K562 (cell line): ENCODE measurements at regions not wholly inside any gene's neighbourhood (a gene's known extent, or its start where the extent isn't known, plus 50 kb on each side); places are given as distances from the start of the nearest gene placed in this dataset.

Experiments
- ATF7 ChIP-seq: fragments of 450-650 bp; IDR thresholded peaks from 2 replicates; pipeline ENCODE4 v1.7.1; 2014; ENCODE audit warnings: mild to moderate bottlenecking, moderate library complexity
- BRF1 ChIP-seq: IDR thresholded peaks from 3 replicates; pipeline ENCODE4 v1.6.1; 2011; ENCODE audit warnings: borderline replicate concordance, mild to moderate bottlenecking; ENCODE audit not compliant: insufficient read length; ENCODE audit errors: extremely low read depth
- CTCF ChIP-seq, 3 experiments: IDR thresholded peaks in 2 of 3; conservative IDR thresholded peaks in 1 of 3; 2 replicates each; pipeline ENCODE4 v1.5.1; 2011 to 2012; ENCODE audit warnings: low read length in 3 of 3, mild to moderate bottlenecking in 3 of 3, control low read depth in 2 of 3, improper control_type of control experiment in 1 of 3, inconsistent platforms in 1 of 3, low read depth in 1 of 3, mixed read lengths in 1 of 3, moderate library complexity in 1 of 3; ENCODE audit not compliant: insufficient read depth in 2 of 3
- ETS1 ChIP-seq: conservative IDR thresholded peaks from 2 replicates; pipeline ENCODE4 v1.6.1; 2011; ENCODE audit warnings: low read depth, mild to moderate bottlenecking, low read length; ENCODE audit not compliant: control insufficient read depth
- FOSL1 ChIP-seq: fragments of 200-800 bp; sonication (Bioruptor generic); conservative IDR thresholded peaks from 2 replicates; pipeline ENCODE4 v1.6.1; 2016; ENCODE audit warnings: missing genetic modification characterization, missing compliant biosample characterization
- NEUROD1 ChIP-seq: fragments of 150-350 bp; IDR thresholded peaks from 2 replicates; pipeline ENCODE4 v1.6.1; 2014; ENCODE audit warnings: borderline replicate concordance, low read length, low read depth; ENCODE audit not compliant: partially characterized antibody
- SMAD3 ChIP-seq: fragments of 450-650 bp; formaldehyde crosslinking; conservative IDR thresholded peaks from 2 replicates; pipeline ENCODE4 v1.4.0; 2020; ENCODE audit warnings: mild to moderate bottlenecking
- STAT5A ChIP-seq: IDR thresholded peaks from 2 replicates; pipeline ENCODE4 v1.6.1; 2012; ENCODE audit warnings: low read length, inconsistent platforms, borderline replicate concordance
- THRB ChIP-seq: fragments of 450-650 bp; formaldehyde crosslinking; conservative IDR thresholded peaks from 2 replicates; pipeline ENCODE4 v1.4.0; 2022; ENCODE audit warnings: mild to moderate bottlenecking, missing genetic modification characterization
- ZNF239 ChIP-seq: fragments of 250-450 bp; sonication (Bioruptor Pico); IDR thresholded peaks from 2 replicates; pipeline ENCODE4 v1.4.0; 2020; ENCODE audit warnings: mild to moderate bottlenecking
- ZNF318 ChIP-seq, 2 experiments: fragments of 450-650 bp; IDR thresholded peaks; 2 replicates each; pipeline ENCODE4 v1.6.1; 2016; ENCODE audit warnings: mild to moderate bottlenecking in 2 of 2, borderline replicate concordance in 1 of 2, low read depth in 1 of 2, moderate library complexity in 1 of 2

- TF ChIP-seq CTCF (IDR thresholded peaks at IDR 0.05 in 2 of 3, conservative IDR thresholded peaks at IDR 0.05 in 1 of 3; ENCODE audit: insufficient read depth in 2 of 3, low read depth in 1 of 3, low read length in 3 of 3) (no peak), NEUROD1 (no peak), ZNF318 (IDR thresholded peaks at IDR 0.05; ENCODE audit: borderline replicate concordance in 1 of 2, low read depth in 1 of 2) (no peak), ETS1 (no peak), FOSL1 (no peak), BRF1 (no peak), THRB (no peak), ZNF239 (CRISPR knock-in tag) (no peak), STAT5A (no peak), ATF7 (no peak), SMAD3 (CRISPR knock-in tag) (no peak)
Measured at GRCh38 chr15:89398896-89399237, 64.2 kb upstream of the POLG start.
